ENCODE measurements at regions not wholly inside any gene's neighbourhood (a gene's known extent, or its start where the extent isn't known, plus 50 kb on each side); places are given as distances from the start of the nearest gene placed in this dataset.

DNA sequence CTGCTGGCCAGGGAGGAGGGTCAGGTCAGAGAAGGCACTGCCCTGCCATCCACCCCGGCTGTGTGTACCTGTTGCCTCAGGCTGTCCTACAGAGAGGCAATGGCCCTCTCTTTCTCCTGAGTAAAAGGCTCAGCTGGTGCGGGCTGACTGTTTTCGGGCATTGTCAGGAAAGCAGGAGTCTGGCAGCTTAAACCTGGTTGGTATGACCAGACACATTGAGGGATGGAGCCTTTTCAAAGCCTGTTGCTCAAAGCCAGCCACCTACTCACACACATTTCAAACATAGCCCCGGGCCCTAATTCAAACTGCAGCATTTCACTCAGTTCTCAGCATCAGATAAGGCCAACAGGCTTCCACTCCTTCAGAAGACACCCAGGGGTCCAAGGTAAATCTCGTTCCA is 61.8 kb upstream of the PDX1 start:
- TF ChIP-seq, protein P1, sequence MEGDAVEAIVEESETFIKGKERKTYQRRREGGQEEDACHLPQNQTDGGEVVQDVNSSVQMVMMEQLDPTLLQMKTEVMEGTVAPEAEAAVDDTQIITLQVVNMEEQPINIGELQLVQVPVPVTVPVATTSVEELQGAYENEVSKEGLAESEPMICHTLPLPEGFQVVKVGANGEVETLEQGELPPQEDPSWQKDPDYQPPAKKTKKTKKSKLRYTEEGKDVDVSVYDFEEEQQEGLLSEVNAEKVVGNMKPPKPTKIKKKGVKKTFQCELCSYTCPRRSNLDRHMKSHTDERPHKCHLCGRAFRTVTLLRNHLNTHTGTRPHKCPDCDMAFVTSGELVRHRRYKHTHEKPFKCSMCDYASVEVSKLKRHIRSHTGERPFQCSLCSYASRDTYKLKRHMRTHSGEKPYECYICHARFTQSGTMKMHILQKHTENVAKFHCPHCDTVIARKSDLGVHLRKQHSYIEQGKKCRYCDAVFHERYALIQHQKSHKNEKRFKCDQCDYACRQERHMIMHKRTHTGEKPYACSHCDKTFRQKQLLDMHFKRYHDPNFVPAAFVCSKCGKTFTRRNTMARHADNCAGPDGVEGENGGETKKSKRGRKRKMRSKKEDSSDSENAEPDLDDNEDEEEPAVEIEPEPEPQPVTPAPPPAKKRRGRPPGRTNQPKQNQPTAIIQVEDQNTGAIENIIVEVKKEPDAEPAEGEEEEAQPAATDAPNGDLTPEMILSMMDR (IDR thresholded peaks at IDR 0.05; ENCODE audit: low read depth, low read length): no peak
- no peak for TF ChIP-seq POLR2A (IDR thresholded peaks at IDR 0.05; ENCODE audit: extremely low read depth, insufficient read length)

Measured in NB4 (cell line).